Heart left ventricle (tissue), 16 donors: ENCODE measurements at regions not wholly inside any gene's neighbourhood (a gene's known extent, or its start where the extent isn't known, plus 50 kb on each side); places are given as distances from the start of the nearest gene placed in this dataset.
A peak's percentile ranks its signal among the peaks of the same experiment; 100 is the strongest.

Experiments
- ATAC-seq, 4 donors: fragments of 200-7000 bp; cut with Tn5 transposase; one replicate each; pipeline ENCODE4 v1.9.1; 2020 to 2022; ENCODE audit warnings: moderate library complexity in 4 of 4, mild to moderate bottlenecking in 3 of 4, moderate number of reproducible peaks in 1 of 4
- DNase-seq, 5 donors: peaks; one replicate each; pipeline ENCODE4 v3.0.0-alpha.2; 2020
- H3K27ac ChIP-seq, 12 donors: fragments of 200-600 bp; sonication (generic) in 4 of 12; one replicate each; pipeline versions ENCODE4 v1.5.0 to v1.8.0; 2016 to 2022; ENCODE audit warnings: mild to moderate bottlenecking in 2 of 12
- H3K27me3 ChIP-seq, 9 donors: fragments of 200-600 bp; sonication (generic) in 2 of 9; one replicate each; pipeline versions ENCODE4 v1.5.1 to v1.8.0; 2016 to 2022; ENCODE audit warnings: mild to moderate bottlenecking in 3 of 9
- H3K36me3 ChIP-seq, 9 donors: fragments of 200-600 bp; sonication (generic) in 2 of 9; one replicate each; pipeline versions ENCODE4 v1.5.0 to v1.8.0; 2018 to 2022; ENCODE audit warnings: mild to moderate bottlenecking in 2 of 9
- H3K4me1 ChIP-seq, 12 donors: fragments of 200-600 bp; sonication (generic) in 4 of 12; one replicate each; pipeline versions ENCODE4 v1.5.0 to v1.8.0; 2016 to 2022; ENCODE audit warnings: mild to moderate bottlenecking in 3 of 12
- H3K4me3 ChIP-seq, 12 donors: fragments of 200-600 bp; sonication (generic) in 4 of 12; one replicate each; pipeline versions ENCODE4 v1.5.0 to v1.8.0; 2017 to 2022; ENCODE audit warnings: mild to moderate bottlenecking in 9 of 12, moderate library complexity in 4 of 12
- H3K9me3 ChIP-seq, 12 donors: fragments of 200-600 bp; sonication (generic) in 4 of 12; one replicate each; pipeline versions ENCODE4 v1.5.0 to v1.8.0; 2016 to 2022; ENCODE audit warnings: mild to moderate bottlenecking in 1 of 12
- CTCF ChIP-seq, 12 donors: fragments of 200-600 bp; sonication (generic) in 4 of 12; IDR thresholded peaks; one replicate each; pipeline versions ENCODE4 v1.5.0 to v1.8.0; 2018 to 2022; ENCODE audit warnings: antibody characterized with exemption in 12 of 12, mild to moderate bottlenecking in 5 of 12
- POLR2A ChIP-seq, 2 donors: fragments of 450-650 bp; IDR thresholded peaks; one replicate each; pipeline ENCODE4 v1.6.1; 2017; ENCODE audit warnings: antibody characterized with exemption in 2 of 2, mild to moderate bottlenecking in 2 of 2, moderate library complexity in 2 of 2
- WGBS, 4 donors: extraction: QIAGEN DNeasy Blood & Tissue Kit in 2 of 4; methylation state at CpG; one replicate each; pipeline versions ENCODE4 v1.1.5 to v1.1.7; 2013 to 2018; 5-methylcytosine and 5-hydroxymethylcytosine counted together
- intact Hi-C, 10 donors: fragments of 100-400 bp; cut with DNase I; formaldehyde crosslinking; loops; one replicate each; pipeline versions ENCODE4 v1.11.1 to v1.14.2; 2022
- donor health status: ischemic (EF 13 %, LVEDD 7.1; RV severe dilation, severe dysfunction).
- donor health status: healthy with polysubstance abuse.
- donor health status: DM: no; HTN: yes; CAD: no.
- donor health status: DM: no; HTN: no; CAD: no.
- donor health status: ischemic (EF 25% LVEDD 6.9; RV normal size, moderate dysfunction).
- donor health status: ischemic (EF 25% LVEDD 5.7; RV mildly dilated, moderate dysfunction).
- donor health status: healthy.
- donor health status: DM: yes; HTN: yes; CAD: no.
- donor health status: ischemic (EF 35%, LVEDD 5.7; RV mildly dilated, moderate dysfunction).
- donor health status: nonischemic (EF 11% LVEDD 7.7; RV severe dilation, severe dysfunction).
- donor health status: DM: yes; HTN: yes; CAD: no.
- donor health status: PGD.
- donor health status: ischemic (EF 29% LVEDD 5.4; RV normal size, mild dysfunction).
- donor health status: nonischemic (EF 23%, LVEDD 6.1; RV moderate dilation, normal function).

- DNase-seq = peak in 1 of 5 donors; percentile 26
- ATAC-seq = no peak
- WGBS, 4 donors = 55 to 71% (median 66%) methylated on average over 13 to 17 of the region's 17 CpGs
These were observed 84.5 kb upstream of the PPP2R2D start for GRCh38 chr10:131816157-131816775.

GRCh38 chr10:131816941-131817700, 83.7 kb upstream of the PPP2R2D start:
- TF ChIP-seq CTCF (IDR thresholded peaks at IDR 0.05) = no peak
- TF ChIP-seq POLR2A (IDR thresholded peaks at IDR 0.05) = no peak
- ATAC-seq (no peak), DNase-seq (peak in 1 of 5 donors; percentile 20)
- no peaks in the 10 kb centered on the region for H3K36me3 ChIP-seq
- no peak overlapping the region for H3K27ac ChIP-seq
- peaks cover 0 to 27% (median 3%) of the 10 kb centered on the region in 9 donors for H3K27me3 ChIP-seq
- H3K9me3 ChIP-seq = no peaks in the 10 kb centered on the region
- intact Hi-C loops = no loop called here
- H3K4me1 ChIP-seq = no peaks in the 10 kb centered on the region
- WGBS, 4 donors = 71 to 77% (median 72%) methylated on average over 13 of the region's 13 CpGs
- no peak overlapping the region for H3K4me3 ChIP-seq

More at GRCh38 chr10:131816157-131816775, 84.5 kb upstream of the PPP2R2D start:
- no peaks in the 10 kb centered on the region for H3K36me3 ChIP-seq
- H3K4me1 ChIP-seq = no peaks in the 10 kb centered on the region
- no peak overlapping the region for H3K4me3 ChIP-seq
- peaks cover 0 to 34% (median 6%) of the 10 kb centered on the region in 9 donors for H3K27me3 ChIP-seq
- intact Hi-C loops = no loop called here
- H3K27ac ChIP-seq = no peak overlapping the region
- H3K9me3 ChIP-seq = no peaks in the 10 kb centered on the region
- TF ChIP-seq POLR2A (IDR thresholded peaks at IDR 0.05) = no peak
- no peak for TF ChIP-seq CTCF (IDR thresholded peaks at IDR 0.05)

DNA sequence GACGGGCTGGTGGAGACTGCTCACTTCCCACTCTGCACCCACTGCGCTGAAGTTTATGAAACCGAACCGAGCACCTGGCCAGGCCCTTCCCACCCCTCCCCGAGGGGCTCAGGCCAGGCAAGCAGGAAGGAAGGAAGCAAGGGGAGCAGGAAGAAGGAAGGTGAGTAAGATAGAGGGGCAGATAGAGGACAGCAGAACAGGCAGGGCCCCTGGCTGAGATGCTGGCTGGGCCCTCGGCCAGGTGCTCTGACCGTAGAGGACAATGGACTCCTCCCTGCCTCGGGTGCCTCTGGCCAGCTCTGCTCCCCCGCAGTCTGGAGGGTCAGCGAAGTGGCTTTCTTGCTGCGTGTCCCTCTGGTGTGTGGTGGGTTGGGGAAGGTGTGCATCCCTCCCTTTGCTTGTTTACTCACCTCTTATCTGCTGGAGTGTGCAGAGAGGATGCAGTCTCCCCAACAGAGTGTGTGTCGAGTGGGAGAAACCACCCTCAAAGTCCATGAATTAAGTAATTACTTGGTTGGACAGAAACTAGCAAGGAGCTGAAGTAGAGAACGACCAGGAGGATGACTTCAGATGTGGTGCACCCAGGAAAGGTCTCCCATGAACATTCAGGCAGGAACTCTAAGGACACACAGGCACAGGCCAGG, 82.8 kb upstream of the PPP2R2D start:
- WGBS, 4 donors = 58 to 73% (median 59%) methylated on average over 12 to 13 of the region's 13 CpGs
- TF ChIP-seq CTCF (IDR thresholded peaks at IDR 0.05) (no peak), POLR2A (IDR thresholded peaks at IDR 0.05) (no peak)
- no peak overlapping the region for H3K4me3 ChIP-seq

More for the DNA sequence above, 82.8 kb upstream of the PPP2R2D start:
- Histone ChIP-seq H3K9me3 (no peaks in the 10 kb centered on the region), H3K36me3 (no peaks in the 10 kb centered on the region), H3K27ac (no peak overlapping the region), H3K27me3 (peaks cover 0 to 25% (median 3%) of the 10 kb centered on the region in 9 donors), H3K4me1 (no peaks in the 10 kb centered on the region)
- DNase-seq = peak in 2 of 5 donors; percentile 17 to 32
- intact Hi-C loops = no loop called here
- ATAC-seq = no peak
